ENCODE measurements at regions not wholly inside any gene's neighbourhood (a gene's known extent, or its start where the extent isn't known, plus 50 kb on each side); places are given as distances from the start of the nearest gene placed in this dataset.

DNA sequence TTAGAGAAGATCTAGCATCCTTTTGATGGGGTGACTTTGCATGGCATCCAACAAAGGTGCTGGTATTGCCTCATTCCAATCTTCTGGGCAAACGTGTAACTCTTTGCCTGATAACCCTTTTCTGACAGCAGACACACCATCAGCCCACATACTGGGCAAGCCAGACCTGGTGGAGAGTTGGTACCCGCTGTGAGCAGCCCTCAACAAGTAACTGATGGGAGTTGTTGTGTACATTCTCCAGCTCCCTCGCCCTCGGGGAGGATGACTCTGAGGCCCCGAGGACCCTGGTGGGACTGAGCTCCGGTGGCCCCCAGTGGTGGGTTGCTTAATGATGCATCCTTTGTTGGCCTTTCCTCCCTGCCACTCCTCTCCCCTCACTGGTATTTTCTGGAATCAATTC, 102.4 kb upstream of the SLC6A11 start:
- no peaks in the 10 kb centered on the region for H3K36me3 ChIP-seq
- H3K27me3 ChIP-seq = no peaks in the 10 kb centered on the region
- no peak for DNase-seq
- H3K27ac ChIP-seq = no peak overlapping the region
- TF ChIP-seq, protein P1, sequence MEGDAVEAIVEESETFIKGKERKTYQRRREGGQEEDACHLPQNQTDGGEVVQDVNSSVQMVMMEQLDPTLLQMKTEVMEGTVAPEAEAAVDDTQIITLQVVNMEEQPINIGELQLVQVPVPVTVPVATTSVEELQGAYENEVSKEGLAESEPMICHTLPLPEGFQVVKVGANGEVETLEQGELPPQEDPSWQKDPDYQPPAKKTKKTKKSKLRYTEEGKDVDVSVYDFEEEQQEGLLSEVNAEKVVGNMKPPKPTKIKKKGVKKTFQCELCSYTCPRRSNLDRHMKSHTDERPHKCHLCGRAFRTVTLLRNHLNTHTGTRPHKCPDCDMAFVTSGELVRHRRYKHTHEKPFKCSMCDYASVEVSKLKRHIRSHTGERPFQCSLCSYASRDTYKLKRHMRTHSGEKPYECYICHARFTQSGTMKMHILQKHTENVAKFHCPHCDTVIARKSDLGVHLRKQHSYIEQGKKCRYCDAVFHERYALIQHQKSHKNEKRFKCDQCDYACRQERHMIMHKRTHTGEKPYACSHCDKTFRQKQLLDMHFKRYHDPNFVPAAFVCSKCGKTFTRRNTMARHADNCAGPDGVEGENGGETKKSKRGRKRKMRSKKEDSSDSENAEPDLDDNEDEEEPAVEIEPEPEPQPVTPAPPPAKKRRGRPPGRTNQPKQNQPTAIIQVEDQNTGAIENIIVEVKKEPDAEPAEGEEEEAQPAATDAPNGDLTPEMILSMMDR (IDR thresholded peaks at IDR 0.05) = no peak
- no peak for TF ChIP-seq POLR2A (IDR thresholded peaks at IDR 0.05)
- no peak overlapping the region for H3K4me3 ChIP-seq
- peaks cover 0 to 4% (median 0%) of the 10 kb centered on the region in 4 donors for H3K9me3 ChIP-seq
- no peaks in the 10 kb centered on the region for H3K4me1 ChIP-seq

DNA sequence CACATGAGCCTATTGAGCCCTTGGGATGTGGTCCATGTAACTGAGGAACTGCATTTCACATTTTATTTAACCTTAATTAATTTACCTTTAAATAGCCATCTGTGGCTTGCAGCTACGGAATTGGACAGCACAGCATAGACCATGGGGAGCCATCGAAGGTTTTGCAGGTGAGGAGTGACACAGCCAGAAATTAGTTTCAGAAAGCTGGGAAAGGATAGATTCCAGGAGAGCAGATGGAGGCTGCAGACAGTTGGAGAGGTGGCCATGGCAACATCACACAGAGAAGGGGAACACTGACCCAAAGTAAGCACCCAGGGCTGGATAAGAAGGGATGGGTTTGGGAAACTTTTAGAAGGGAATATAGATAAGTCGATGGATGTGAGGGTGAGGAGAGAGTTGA, 100.1 kb upstream of the SLC6A11 start:
- no peak for DNase-seq
- Histone ChIP-seq H3K27me3 (no peaks in the 10 kb centered on the region), H3K36me3 (no peaks in the 10 kb centered on the region), H3K27ac (no peak overlapping the region), H3K9me3 (peaks cover 0 to 4% (median 0%) of the 10 kb centered on the region in 4 donors), H3K4me1 (no peaks in the 10 kb centered on the region), H3K4me3 (no peak overlapping the region)
- TF ChIP-seq POLR2A (IDR thresholded peaks at IDR 0.05) = no peak

DNA sequence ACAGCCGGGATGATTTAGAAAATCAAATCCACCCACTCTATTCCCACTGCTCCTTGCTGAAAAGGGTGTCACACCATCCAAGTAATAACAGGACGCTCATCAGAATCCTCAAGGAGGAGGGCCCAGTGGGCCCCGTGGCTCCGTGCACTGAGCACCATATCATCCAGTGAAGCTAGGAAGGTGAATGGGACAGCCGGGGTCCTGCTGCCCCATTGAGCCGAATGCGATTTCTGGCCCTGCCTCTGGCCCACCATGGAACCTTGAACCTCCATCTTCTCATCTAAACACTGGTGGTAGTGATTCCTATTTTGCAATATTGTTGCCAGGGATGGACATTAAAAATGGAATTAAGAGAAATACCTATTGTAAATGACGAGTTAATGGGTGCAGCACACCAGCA, 99.1 kb upstream of the SLC6A11 start:
- Histone ChIP-seq H3K27me3 (no peaks in the 10 kb centered on the region), H3K27ac (no peak overlapping the region), H3K4me1 (no peaks in the 10 kb centered on the region), H3K9me3 (peaks cover 0 to 4% (median 0%) of the 10 kb centered on the region in 4 donors), H3K36me3 (no peaks in the 10 kb centered on the region), H3K4me3 (no peak overlapping the region)
- TF ChIP-seq, protein P1 (IDR thresholded peaks at IDR 0.05) = no peak
- TF ChIP-seq POLR2A (IDR thresholded peaks at IDR 0.05) = no peak
- DNase-seq = no peak

DNA sequence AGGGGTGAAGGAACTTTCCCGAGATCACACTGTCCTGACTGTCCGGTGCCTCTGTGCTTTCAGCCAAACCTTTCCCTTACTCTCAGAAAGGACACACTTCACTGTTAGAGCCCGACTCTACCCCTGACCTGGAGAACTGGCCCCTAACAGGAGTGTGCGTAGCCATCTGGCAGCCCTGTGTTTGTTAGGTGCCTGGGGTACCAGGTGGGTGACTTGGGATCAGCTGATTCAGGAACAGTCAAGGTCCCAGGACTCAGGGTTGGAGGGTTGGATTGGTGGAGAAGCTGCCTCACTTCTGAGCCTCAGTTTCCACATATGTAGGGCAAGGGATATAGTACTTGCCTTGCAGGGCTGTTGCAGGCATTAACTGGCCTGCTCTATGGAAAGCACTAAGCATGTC, 98.3 kb upstream of the SLC6A11 start:
- TF ChIP-seq, protein P1 (IDR thresholded peaks at IDR 0.05) = no peak
- no peak for DNase-seq
- no peaks in the 10 kb centered on the region for H3K27me3 ChIP-seq

DNA sequence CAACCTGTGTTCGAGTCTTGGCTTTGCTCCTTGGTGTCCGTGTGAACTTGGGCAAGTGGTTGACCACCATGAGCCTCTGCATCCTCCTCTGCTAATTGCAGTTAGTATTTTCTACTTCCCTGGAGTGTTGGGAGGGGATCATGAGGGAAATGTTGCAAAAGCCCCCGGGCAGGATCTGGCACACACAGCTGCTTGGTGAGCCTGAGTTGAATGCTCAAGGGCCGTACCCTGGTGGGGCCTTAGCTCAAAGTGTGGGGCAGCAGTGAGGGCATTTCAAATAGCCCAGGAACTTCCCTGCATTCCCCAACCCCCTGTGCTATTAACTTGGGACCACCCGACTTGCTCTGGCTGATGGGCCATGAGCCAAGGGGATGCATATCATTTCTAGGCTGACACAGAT, 94.9 kb upstream of the SLC6A11 start:
- H3K27me3 ChIP-seq = no peaks in the 10 kb centered on the region
- TF ChIP-seq, protein P1 (IDR thresholded peaks at IDR 0.05) = no peak
- TF ChIP-seq POLR2A (IDR thresholded peaks at IDR 0.05) = no peak
- H3K4me3 ChIP-seq = no peak overlapping the region
- no peak for DNase-seq
- no peaks in the 10 kb centered on the region for H3K36me3 ChIP-seq
- no peaks in the 10 kb centered on the region for H3K9me3 ChIP-seq
- H3K4me1 ChIP-seq = no peaks in the 10 kb centered on the region
- H3K27ac ChIP-seq = no peak overlapping the region

More for the DNA sequence above, 98.3 kb upstream of the SLC6A11 start:
- Histone ChIP-seq H3K27ac (no peak overlapping the region), H3K4me1 (no peaks in the 10 kb centered on the region), H3K36me3 (no peaks in the 10 kb centered on the region), H3K4me3 (no peak overlapping the region), H3K9me3 (peaks cover 0 to 4% (median 0%) of the 10 kb centered on the region in 4 donors)

DNA sequence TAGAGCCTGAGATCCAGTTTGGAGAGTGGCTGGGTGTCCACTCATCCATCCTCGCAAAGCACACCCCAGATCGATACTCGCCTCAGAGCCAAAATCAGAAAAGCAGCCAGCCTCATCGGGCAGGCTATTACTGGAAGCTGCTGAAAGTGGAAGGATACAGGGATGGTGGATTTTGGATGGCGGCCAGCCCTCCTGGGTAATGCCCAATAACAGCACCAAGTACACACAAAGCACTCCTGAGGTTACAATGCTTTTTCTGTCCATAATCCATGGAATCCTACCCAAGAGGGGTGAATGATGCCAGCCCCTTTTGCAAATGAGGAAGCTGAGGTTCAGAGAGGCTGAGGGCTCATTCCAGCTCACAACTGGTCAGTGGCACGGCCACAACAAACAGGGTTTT, 93.1 kb upstream of the SLC6A11 start:
- no peak overlapping the region for H3K27ac ChIP-seq
- no peak overlapping the region for H3K4me3 ChIP-seq
- H3K27me3 ChIP-seq = no peaks in the 10 kb centered on the region
- TF ChIP-seq, protein P1 (IDR thresholded peaks at IDR 0.05) = no peak
- TF ChIP-seq POLR2A (IDR thresholded peaks at IDR 0.05) = no peak
- H3K4me1 ChIP-seq = no peaks in the 10 kb centered on the region
- H3K36me3 ChIP-seq = no peaks in the 10 kb centered on the region
- H3K9me3 ChIP-seq = no peaks in the 10 kb centered on the region
- DNase-seq = no peak

Measured in Peyer's patch (tissue), 4 donors.